ENCODE measurements at regions not wholly inside any gene's neighbourhood (a gene's known extent, or its start where the extent isn't known, plus 50 kb on each side); places are given as distances from the start of the nearest gene placed in this dataset.

- TF ChIP-seq CTCF (conservative IDR thresholded peaks at IDR 0.05): no peak
- TF ChIP-seq ZFX (IDR thresholded peaks at IDR 0.05): no peak
Observed at GRCh38 chr1:143727263-143727662, 244.5 kb downstream of the FAM72C start.
